ENCODE measurements at regions not wholly inside any gene's neighbourhood (a gene's known extent, or its start where the extent isn't known, plus 50 kb on each side); places are given as distances from the start of the nearest gene placed in this dataset.
"Not testable (repeated sequence)": the region's sequence is repeated elsewhere in the genome, so short reads cannot be mapped to it uniquely, and the experiment has no call there.

- no peak for DNase-seq (ENCODE audit: low read depth, low spot score)
- Mint-ChIP-seq H3K36me3 (ENCODE audit: low read depth) (peaks cover 5% of the 10 kb centered on the region), H3K4me3 (no peak overlapping the region), H3K27ac (ENCODE audit: unreplicated experiment) (no peak overlapping the region), H3K27me3 (ENCODE audit: low read depth) (no peaks in the 10 kb centered on the region), H3K9me3 (peaks cover 6% of the 10 kb centered on the region), H3K4me1 (peaks cover 6% of the 10 kb centered on the region)
- TF ChIP-seq CTCF (conservative IDR thresholded peaks at IDR 0.05) = no peak
Observed at GRCh38 chr3:6421666-6422445, 439.1 kb upstream of the GRM7 start.

GRCh38 chr3:6425289-6425820, 435.6 kb upstream of the GRM7 start:
- H3K27me3 Mint-ChIP-seq (ENCODE audit: low read depth) = no peaks in the 10 kb centered on the region
- H3K27ac Mint-ChIP-seq (ENCODE audit: unreplicated experiment) = no peak overlapping the region
- no peak for TF ChIP-seq CTCF (conservative IDR thresholded peaks at IDR 0.05)
- H3K9me3 Mint-ChIP-seq = peaks cover 6% of the 10 kb centered on the region
- H3K36me3 Mint-ChIP-seq (ENCODE audit: low read depth) = peaks cover 5% of the 10 kb centered on the region
- no peak for DNase-seq (ENCODE audit: low read depth, low spot score)
- H3K4me3 Mint-ChIP-seq = no peak overlapping the region
- peaks cover 6% of the 10 kb centered on the region for H3K4me1 Mint-ChIP-seq

- not testable (repeated sequence) for DNase-seq (ENCODE audit: low read depth, low spot score); H3K4me1 Mint-ChIP-seq; H3K27ac Mint-ChIP-seq (ENCODE audit: unreplicated experiment); H3K4me3 Mint-ChIP-seq; H3K27me3 Mint-ChIP-seq (ENCODE audit: low read depth); H3K36me3 Mint-ChIP-seq (ENCODE audit: low read depth); H3K9me3 Mint-ChIP-seq
Observed at GRCh38 chr3:6428276-6428675, 432.6 kb upstream of the GRM7 start.

- no peak for TF ChIP-seq CTCF (conservative IDR thresholded peaks at IDR 0.05)
- Mint-ChIP-seq H3K27me3 (ENCODE audit: low read depth) (no peaks in the 10 kb centered on the region), H3K36me3 (ENCODE audit: low read depth) (no peaks in the 10 kb centered on the region), H3K4me1 (no peaks in the 10 kb centered on the region), H3K4me3 (no peak overlapping the region), H3K27ac (ENCODE audit: unreplicated experiment) (no peak overlapping the region), H3K9me3 (peaks cover 2% of the 10 kb centered on the region)
- no peak for DNase-seq (ENCODE audit: low read depth, low spot score)
Observed at GRCh38 chr3:6435951-6436350, 425.0 kb upstream of the GRM7 start.

GRCh38 chr3:6437631-6438030, 423.3 kb upstream of the GRM7 start:
- no peaks in the 10 kb centered on the region for H3K4me1 Mint-ChIP-seq
- H3K27me3 Mint-ChIP-seq (ENCODE audit: low read depth) = no peaks in the 10 kb centered on the region
- no peak overlapping the region for H3K27ac Mint-ChIP-seq (ENCODE audit: unreplicated experiment)
- H3K4me3 Mint-ChIP-seq = no peak overlapping the region
- no peaks in the 10 kb centered on the region for H3K36me3 Mint-ChIP-seq (ENCODE audit: low read depth)
- TF ChIP-seq CTCF (conservative IDR thresholded peaks at IDR 0.05) = no peak
- peaks cover 2% of the 10 kb centered on the region for H3K9me3 Mint-ChIP-seq
- no peak for DNase-seq (ENCODE audit: low read depth, low spot score)

- H3K27ac Mint-ChIP-seq (ENCODE audit: unreplicated experiment) = no peak overlapping the region
- no peak for DNase-seq (ENCODE audit: low read depth, low spot score)
- no peak for TF ChIP-seq CTCF (conservative IDR thresholded peaks at IDR 0.05)
- no peak overlapping the region for H3K4me3 Mint-ChIP-seq
- peaks cover 2% of the 10 kb centered on the region for H3K9me3 Mint-ChIP-seq
- no peaks in the 10 kb centered on the region for H3K4me1 Mint-ChIP-seq
- no peaks in the 10 kb centered on the region for H3K27me3 Mint-ChIP-seq (ENCODE audit: low read depth)
- no peaks in the 10 kb centered on the region for H3K36me3 Mint-ChIP-seq (ENCODE audit: low read depth)
Observed at GRCh38 chr3:6438031-6438430, 422.9 kb upstream of the GRM7 start.

Data from neural crest cell (in vitro differentiated cells).